ENCODE measurements at regions not wholly inside any gene's neighbourhood (a gene's known extent, or its start where the extent isn't known, plus 50 kb on each side); places are given as distances from the start of the nearest gene placed in this dataset.

GRCh38 chr13:104485571-104485970, 1419.4 kb upstream of the SLC10A2 start:
- no peak for ATAC-seq
- DNase-seq (ENCODE audit: low read depth, low spot score), result no peak
- Histone ChIP-seq H2AFZ (ENCODE audit: low read depth, low read length, poor library complexity, severe bottlenecking) (no peak overlapping the region), H3K36me3 (ENCODE audit: control insufficient read depth in 1 of 2, insufficient read depth in 2 of 2, low read length in 2 of 2) (no peaks in the 10 kb centered on the region), H3K9me2 (ENCODE audit: insufficient read depth) (no peaks in the 10 kb centered on the region), H3K4me3 (replicated peaks in 1 of 2; ENCODE audit: low read depth in 1 of 2, low read length in 2 of 2) (no peak overlapping the region), H3K27ac (ENCODE audit: low read depth, low read length) (no peak overlapping the region), H3K9me3 (ENCODE audit: control insufficient read depth in 1 of 2, insufficient read depth in 1 of 2, low read depth in 1 of 2, low read length in 2 of 2) (no peaks in the 10 kb centered on the region), H4K20me1 (ENCODE audit: insufficient read depth) (no peaks in the 10 kb centered on the region), H3K27me3 (ENCODE audit: insufficient read depth, low read length) (no peaks in the 10 kb centered on the region), H3K9ac (ENCODE audit: low read length) (no peak overlapping the region), H3K79me2 (ENCODE audit: insufficient read depth, low read length) (no peaks in the 10 kb centered on the region), H3K4me1 (ENCODE audit: control insufficient read depth in 1 of 2, insufficient read depth in 2 of 2, low read length in 2 of 2) (no peaks in the 10 kb centered on the region), H3K4me2 (ENCODE audit: low read length) (no peak overlapping the region)
- POLR2A ChIA-PET, result no interaction called here
- CTCF ChIA-PET, result no interaction called here
- BruUV-seq (replicated peaks), result no TSS peak
- TF ChIP-seq CBX3 (IDR thresholded peaks at IDR 0.05; ENCODE audit: low read depth) (no peak), ATF3 (IDR thresholded peaks at IDR 0.05) (no peak), SIN3A (IDR thresholded peaks at IDR 0.05; ENCODE audit: low read depth) (no peak), POLR2AphosphoS5 (IDR thresholded peaks at IDR 0.05; ENCODE audit: low read depth, low read length) (no peak), JUND (IDR thresholded peaks at IDR 0.05) (no peak), RAD21 (IDR thresholded peaks at IDR 0.05; ENCODE audit: low read depth) (no peak), ZNF274 (IDR thresholded peaks at IDR 0.05; ENCODE audit: low read depth, low read length) (no peak), CEBPB (IDR thresholded peaks at IDR 0.05; ENCODE audit: low read depth) (no peak), SRF (IDR thresholded peaks at IDR 0.05; ENCODE audit: low read depth) (no peak), REST (IDR thresholded peaks at IDR 0.05; ENCODE audit: low read depth) (no peak), POLR2A (IDR thresholded peaks at IDR 0.05; ENCODE audit: borderline replicate concordance, extremely low read depth, insufficient read depth, insufficient read length) (no peak), EZH2phosphoT487 (IDR thresholded peaks at IDR 0.05; ENCODE audit: borderline replicate concordance) (no peak), EGR1 (IDR thresholded peaks at IDR 0.05; ENCODE audit: low read depth) (no peak), EZH2 (IDR thresholded peaks at IDR 0.05) (no peak), CTCF (IDR thresholded peaks at IDR 0.05 in 2 of 3, conservative IDR thresholded peaks at IDR 0.05 in 1 of 3; ENCODE audit: borderline replicate concordance in 1 of 3, insufficient read depth in 1 of 3, low read depth in 2 of 3, low read length in 2 of 3) (no peak), YY1 (IDR thresholded peaks at IDR 0.05; ENCODE audit: extremely low read depth, insufficient replicate concordance, low read depth, low read length) (no peak), MAX (IDR thresholded peaks at IDR 0.05) (no peak), ELF1 (IDR thresholded peaks at IDR 0.05; ENCODE audit: borderline replicate concordance, low read depth) (no peak), TCF7L2 (IDR thresholded peaks at IDR 0.05; ENCODE audit: borderline replicate concordance, extremely low read depth, insufficient read depth, insufficient read length) (no peak), FOSL1 (IDR thresholded peaks at IDR 0.05; ENCODE audit: low read depth) (no peak)
- intact Hi-C loops (cut with micrococcal nuclease), result no loop called here
- RAD21 ChIA-PET (ENCODE audit: low non-redundant PET in 1 of 2, low total read pairs in 2 of 2, uncharacterized antibody in 2 of 2, unreplicated experiment in 2 of 2), result no interaction called here

Measured in HCT116 (cell line).